AG04449 (cell line): ENCODE measurements at regions not wholly inside any gene's neighbourhood (a gene's known extent, or its start where the extent isn't known, plus 50 kb on each side); places are given as distances from the start of the nearest gene placed in this dataset.
A peak's percentile ranks its signal among the peaks of the same experiment; 100 is the strongest.

Source experiments
- CTCF ChIA-PET: fragments of 350-600 bp; formaldehyde crosslinking; extraction: SDS; loops from one replicate; lab custom pipeline; 2021; ENCODE audit warnings: antibody characterized with exemption; lab: Yijun Ruan, JAX
- POLR2A ChIA-PET: fragments of 400-600, 350-600 bp; formaldehyde crosslinking; extraction: SDS; loops from one replicate; lab custom pipeline; 2020; ENCODE audit warnings: antibody characterized with exemption, inconsistent platforms; lab: Yijun Ruan, JAX
- DNase-seq: peaks from one replicate; pipeline ENCODE4 v3.0.0-alpha.2; 2010; ENCODE audit warnings: low read depth, low spot score
- H3K4me3 ChIP-seq: 2 replicates; pipeline ENCODE4 v1.5.1; 2011; ENCODE audit warnings: low read depth, mild to moderate bottlenecking, control low read depth, low read length
- CTCF ChIP-seq: IDR thresholded peaks from one replicate; pipeline ENCODE4 v1.5.1; 2011; ENCODE audit warnings: mild to moderate bottlenecking, moderate library complexity, low read length, control low read depth, inconsistent platforms; ENCODE audit not compliant: insufficient read depth; ENCODE audit errors: missing control alignments

GRCh38 chr11:128303383-128303782 is 284.0 kb downstream of the ETS1 start:
- H3K4me3 ChIP-seq: no peak overlapping the region
- no peak for TF ChIP-seq CTCF
- ChIA-PET POLR2A (no interaction called here), CTCF (interaction anchor here (2.7 kb wide), 1 partner anchor 328 kb away, joined by 13 read pairs; no protein-coding TSS in a partner anchor)
- no peak for DNase-seq

GRCh38 chr11:128302425-128303186 is 284.8 kb downstream of the ETS1 start:
- H3K4me3 ChIP-seq: no peak overlapping the region
- ChIA-PET CTCF (interaction anchor here (1.0 to 2.7 kb wide), 4 partner anchors 12 to 329 kb away, joined by 3 to 13 read pairs (median 4); no protein-coding TSS in a partner anchor), POLR2A (interaction anchor here (0.6 kb wide), 1 partner anchor 184 kb away, joined by 3 read pairs; no protein-coding TSS in a partner anchor)
- no peak for DNase-seq
- TF ChIP-seq CTCF: no peak

GRCh38 chr11:128301756-128302155 is 285.6 kb downstream of the ETS1 start:
- ChIA-PET POLR2A (no interaction called here), CTCF (interaction anchor here (1.0 to 2.7 kb wide), 5 partner anchors 11 to 329 kb away, joined by 3 to 13 read pairs (median 3); no protein-coding TSS in a partner anchor)
- no peak for DNase-seq
- H3K4me3 ChIP-seq: no peak overlapping the region
- no peak for TF ChIP-seq CTCF

GRCh38 chr11:128300785-128301184 is 286.6 kb downstream of the ETS1 start:
- POLR2A ChIA-PET: no interaction called here
- no peak for DNase-seq
- H3K4me3 ChIP-seq: no peak overlapping the region
- no peak for TF ChIP-seq CTCF
- CTCF ChIA-PET: interaction anchor here (1.0 to 15.1 kb wide), 4 partner anchors 16 to 330 kb away, joined by 3 to 209 read pairs (median 8); no protein-coding TSS in a partner anchor

GRCh38 chr11:128299132-128299726 is 288.1 kb downstream of the ETS1 start:
- no peak overlapping the region for H3K4me3 ChIP-seq
- peak; percentile 34 for DNase-seq
- CTCF ChIA-PET: interaction anchor here (1.2 to 15.1 kb wide), 5 partner anchors 9 to 331 kb away, joined by 3 to 209 read pairs (median 5); no protein-coding TSS in a partner anchor
- no peak for TF ChIP-seq CTCF
- POLR2A ChIA-PET: no interaction called here

GRCh38 chr11:128298271-128298670 is 289.1 kb downstream of the ETS1 start:
- ChIA-PET POLR2A (no interaction called here), CTCF (interaction anchor here (1.2 to 15.1 kb wide), 5 partner anchors 10 to 332 kb away, joined by 4 to 209 read pairs (median 5); no protein-coding TSS in a partner anchor)
- TF ChIP-seq CTCF: no peak
- no peak for DNase-seq
- H3K4me3 ChIP-seq: no peak overlapping the region
